ENCODE measurements at regions not wholly inside any gene's neighbourhood (a gene's known extent, or its start where the extent isn't known, plus 50 kb on each side); places are given as distances from the start of the nearest gene placed in this dataset.

- no peak overlapping the region for H3K4me3 ChIP-seq
- no peak overlapping the region for H3K4me2 ChIP-seq
- H3K9me3 ChIP-seq: peaks cover 3% of the 10 kb centered on the region; the same call in 1 of the 3 replicates
- DNase-seq (ENCODE audit: low read depth in 1 of 2, low spot score in 1 of 2) (no peak), ATAC-seq (no peak), FAIRE-seq (no peak)
- ChIA-PET CTCF (no interaction called here), POLR2A (no interaction called here)
- 55% methylated on average over 5 of the region's 5 CpGs for WGBS (ENCODE audit: missing lambda C conversion rate)
- TF ChIP-seq RCOR1 (IDR thresholded peaks at IDR 0.05; ENCODE audit: low read depth, low read length): no peak
- TF ChIP-seq BCL3 (IDR thresholded peaks at IDR 0.05): no peak
- no peak for TF ChIP-seq POLR2AphosphoS2 (conservative IDR thresholded peaks at IDR 0.05; ENCODE audit: low read length)
- no peak for TF ChIP-seq HOXB5 (CRISPR knock-in tag; IDR thresholded peaks at IDR 0.05)
- TF ChIP-seq ZFP36 (IDR thresholded peaks at IDR 0.05; ENCODE audit: borderline replicate concordance, partially characterized antibody): no peak
- TF ChIP-seq RARB (CRISPR knock-in tag; IDR thresholded peaks at IDR 0.05): no peak
- no peak for TF ChIP-seq NR3C1 (IDR thresholded peaks at IDR 0.05)
- no peak for TF ChIP-seq EHMT2 (IDR thresholded peaks at IDR 0.05; ENCODE audit: low read depth)
- H3K27ac ChIP-seq: no peak overlapping the region
- no peaks in the 10 kb centered on the region for H3K4me1 ChIP-seq
These were observed 461.6 kb downstream of the BCL11A start for GRCh38 chr2:60091894-60092293.

GRCh38 chr2:60091266-60091665, 462.2 kb downstream of the BCL11A start:
- DNase-seq (ENCODE audit: low read depth in 1 of 2, low spot score in 1 of 2): no peak
- 0% methylated on average over 2 of the region's 2 CpGs for WGBS (ENCODE audit: missing lambda C conversion rate)
- TF ChIP-seq HOXB5 (CRISPR knock-in tag; IDR thresholded peaks at IDR 0.05) (no peak), HOXB13 (CRISPR knock-in tag; IDR thresholded peaks at IDR 0.05; ENCODE audit: low read depth) (no peak), FOSB (CRISPR knock-in tag; IDR thresholded peaks at IDR 0.05) (no peak), HOXA7 (CRISPR knock-in tag; IDR thresholded peaks at IDR 0.05) (no peak), EP300 (IDR thresholded peaks at IDR 0.05) (no peak), CHD4 (IDR thresholded peaks at IDR 0.05; ENCODE audit: borderline replicate concordance) (no peak)
- no peak overlapping the region for H3K4me2 ChIP-seq
- no peak for ATAC-seq
- no peaks in the 10 kb centered on the region; the same call in 2 of the 3 replicates for H3K9me3 ChIP-seq
- ChIA-PET CTCF (no interaction called here), POLR2A (no interaction called here)
- no peak overlapping the region for H3K27ac ChIP-seq
- H3K4me3 ChIP-seq: no peak overlapping the region
- no peak for FAIRE-seq
- H3K4me1 ChIP-seq: no peaks in the 10 kb centered on the region

DNA sequence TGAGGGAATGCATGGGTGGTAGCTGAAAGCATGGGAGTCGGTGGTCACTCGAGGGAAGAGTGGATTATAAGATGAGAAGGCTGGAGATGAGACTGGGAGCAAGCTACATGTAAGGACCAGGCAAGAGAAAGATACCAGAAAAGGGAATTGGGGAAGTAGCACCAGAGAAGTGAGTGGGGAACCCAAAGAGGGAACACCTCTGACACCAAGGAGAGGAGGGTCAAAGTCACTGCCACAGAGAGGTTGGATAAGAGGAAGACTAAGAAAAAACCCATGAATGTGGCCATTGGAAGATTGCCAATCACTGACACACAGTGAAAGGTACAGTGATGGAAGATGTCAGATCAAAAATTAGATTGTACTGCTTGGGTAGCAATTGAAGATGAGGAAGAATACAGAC, 473.9 kb downstream of the BCL11A start:
- POLR2A ChIA-PET: no interaction called here
- no peaks in the 10 kb centered on the region for H3K9me3 ChIP-seq
- no peak for TF ChIP-seq FOSB (CRISPR knock-in tag; IDR thresholded peaks at IDR 0.05)
- no peak for TF ChIP-seq JUNB (IDR thresholded peaks at IDR 0.05)
- no peak for TF ChIP-seq BCL3 (IDR thresholded peaks at IDR 0.05)
- TF ChIP-seq, protein P1, sequence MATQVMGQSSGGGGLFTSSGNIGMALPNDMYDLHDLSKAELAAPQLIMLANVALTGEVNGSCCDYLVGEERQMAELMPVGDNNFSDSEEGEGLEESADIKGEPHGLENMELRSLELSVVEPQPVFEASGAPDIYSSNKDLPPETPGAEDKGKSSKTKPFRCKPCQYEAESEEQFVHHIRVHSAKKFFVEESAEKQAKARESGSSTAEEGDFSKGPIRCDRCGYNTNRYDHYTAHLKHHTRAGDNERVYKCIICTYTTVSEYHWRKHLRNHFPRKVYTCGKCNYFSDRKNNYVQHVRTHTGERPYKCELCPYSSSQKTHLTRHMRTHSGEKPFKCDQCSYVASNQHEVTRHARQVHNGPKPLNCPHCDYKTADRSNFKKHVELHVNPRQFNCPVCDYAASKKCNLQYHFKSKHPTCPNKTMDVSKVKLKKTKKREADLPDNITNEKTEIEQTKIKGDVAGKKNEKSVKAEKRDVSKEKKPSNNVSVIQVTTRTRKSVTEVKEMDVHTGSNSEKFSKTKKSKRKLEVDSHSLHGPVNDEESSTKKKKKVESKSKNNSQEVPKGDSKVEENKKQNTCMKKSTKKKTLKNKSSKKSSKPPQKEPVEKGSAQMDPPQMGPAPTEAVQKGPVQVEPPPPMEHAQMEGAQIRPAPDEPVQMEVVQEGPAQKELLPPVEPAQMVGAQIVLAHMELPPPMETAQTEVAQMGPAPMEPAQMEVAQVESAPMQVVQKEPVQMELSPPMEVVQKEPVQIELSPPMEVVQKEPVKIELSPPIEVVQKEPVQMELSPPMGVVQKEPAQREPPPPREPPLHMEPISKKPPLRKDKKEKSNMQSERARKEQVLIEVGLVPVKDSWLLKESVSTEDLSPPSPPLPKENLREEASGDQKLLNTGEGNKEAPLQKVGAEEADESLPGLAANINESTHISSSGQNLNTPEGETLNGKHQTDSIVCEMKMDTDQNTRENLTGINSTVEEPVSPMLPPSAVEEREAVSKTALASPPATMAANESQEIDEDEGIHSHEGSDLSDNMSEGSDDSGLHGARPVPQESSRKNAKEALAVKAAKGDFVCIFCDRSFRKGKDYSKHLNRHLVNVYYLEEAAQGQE (IDR thresholded peaks at IDR 0.05): no peak
- no peak for TF ChIP-seq ZNF302 (CRISPR knock-in tag; IDR thresholded peaks at IDR 0.05)
- TF ChIP-seq HDAC2 (IDR thresholded peaks at IDR 0.05): no peak
- no peak for TF ChIP-seq HOXB5 (CRISPR knock-in tag; IDR thresholded peaks at IDR 0.05)
- TF ChIP-seq NFE2L2 (conservative IDR thresholded peaks at IDR 0.05; ENCODE audit: low read length): no peak
- TF ChIP-seq CHD4 (IDR thresholded peaks at IDR 0.05; ENCODE audit: borderline replicate concordance): no peak
- TF ChIP-seq SMC3 (IDR thresholded peaks at IDR 0.05): no peak
- no peak for TF ChIP-seq RFX5 (IDR thresholded peaks at IDR 0.05)
- TF ChIP-seq SREBF2 (IDR thresholded peaks at IDR 0.05): no peak
- H3K27ac ChIP-seq: no peak overlapping the region
- DNase-seq (ENCODE audit: low read depth in 1 of 2, low spot score in 1 of 2) (no peak), ATAC-seq (no peak), FAIRE-seq (no peak)
- H3K4me3 ChIP-seq: no peak overlapping the region
- H3K4me2 ChIP-seq: no peak overlapping the region
- 2% methylated on average over 2 of the region's 2 CpGs for WGBS (ENCODE audit: missing lambda C conversion rate)
- CTCF ChIA-PET: no interaction called here
- no peaks in the 10 kb centered on the region for H3K4me1 ChIP-seq

Data from A549 (cell line).